MM.1S (cell line): ENCODE measurements at regions not wholly inside any gene's neighbourhood (a gene's known extent, or its start where the extent isn't known, plus 50 kb on each side); places are given as distances from the start of the nearest gene placed in this dataset.

Experiments used
- EZH2 ChIP-seq: fragments of 300-600 bp; sonication (generic); optimal IDR thresholded peaks from 2 replicates; pipeline ENCODE3; 2017; ENCODE audit warnings: low read depth, mild to moderate bottlenecking, antibody characterized with exemption, low read length, mixed read lengths
- EZH2phosphoT487 ChIP-seq: fragments of 300-600 bp; sonication (generic); IDR thresholded peaks from 2 replicates; pipeline ENCODE4 v1.6.1; 2018; ENCODE audit warnings: antibody characterized with exemption, low read length
- TF ChIP-seq, protein P1 (sequence below): fragments of 300-600 bp; sonication (generic); IDR thresholded peaks from 2 replicates; pipeline ENCODE4 v1.5.1; 2016; ENCODE audit warnings: antibody characterized with exemption, low read length, mixed read lengths

DNA sequence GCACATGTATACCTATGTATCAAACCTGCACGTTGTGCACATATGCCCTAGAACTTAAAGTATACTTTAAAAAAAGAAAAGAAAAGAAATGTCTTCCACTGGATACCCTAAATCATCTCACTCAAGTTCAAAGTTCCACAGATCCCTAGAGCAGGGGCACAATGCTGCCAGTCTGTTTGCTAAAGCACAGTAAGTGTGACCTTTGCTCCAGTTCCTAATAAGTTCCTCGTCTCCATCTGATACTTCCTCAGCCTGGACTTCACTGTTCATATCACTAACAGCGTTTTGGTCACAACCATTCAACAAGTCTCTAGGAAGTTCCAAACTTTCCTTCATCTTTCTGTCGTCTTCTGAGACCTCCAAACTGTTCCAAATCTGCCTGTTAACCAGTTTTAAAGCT lies 118.3 kb downstream of the BMP4 start:
- TF ChIP-seq, protein P1, sequence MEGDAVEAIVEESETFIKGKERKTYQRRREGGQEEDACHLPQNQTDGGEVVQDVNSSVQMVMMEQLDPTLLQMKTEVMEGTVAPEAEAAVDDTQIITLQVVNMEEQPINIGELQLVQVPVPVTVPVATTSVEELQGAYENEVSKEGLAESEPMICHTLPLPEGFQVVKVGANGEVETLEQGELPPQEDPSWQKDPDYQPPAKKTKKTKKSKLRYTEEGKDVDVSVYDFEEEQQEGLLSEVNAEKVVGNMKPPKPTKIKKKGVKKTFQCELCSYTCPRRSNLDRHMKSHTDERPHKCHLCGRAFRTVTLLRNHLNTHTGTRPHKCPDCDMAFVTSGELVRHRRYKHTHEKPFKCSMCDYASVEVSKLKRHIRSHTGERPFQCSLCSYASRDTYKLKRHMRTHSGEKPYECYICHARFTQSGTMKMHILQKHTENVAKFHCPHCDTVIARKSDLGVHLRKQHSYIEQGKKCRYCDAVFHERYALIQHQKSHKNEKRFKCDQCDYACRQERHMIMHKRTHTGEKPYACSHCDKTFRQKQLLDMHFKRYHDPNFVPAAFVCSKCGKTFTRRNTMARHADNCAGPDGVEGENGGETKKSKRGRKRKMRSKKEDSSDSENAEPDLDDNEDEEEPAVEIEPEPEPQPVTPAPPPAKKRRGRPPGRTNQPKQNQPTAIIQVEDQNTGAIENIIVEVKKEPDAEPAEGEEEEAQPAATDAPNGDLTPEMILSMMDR, result no peak
- TF ChIP-seq EZH2phosphoT487 (no peak), EZH2 (no peak)
